Left ventricle myocardium inferior (tissue), 1 donor: ENCODE measurements at regions not wholly inside any gene's neighbourhood (a gene's known extent, or its start where the extent isn't known, plus 50 kb on each side); places are given as distances from the start of the nearest gene placed in this dataset.
"Not testable (repeated sequence)": the region's sequence is repeated elsewhere in the genome, so short reads cannot be mapped to it uniquely, and the experiment has no call there.

Source experiments
- DNase-seq: peaks from one replicate; pipeline ENCODE4 v3.0.0-alpha.2; 2020
- H3K27ac ChIP-seq: fragments of 200-600 bp; replicated peaks from 2 replicates; pipeline ENCODE4 v1.8.0; 2021
- H3K27me3 ChIP-seq: fragments of 200-600 bp; 2 replicates; pipeline ENCODE4 v1.8.0; 2021; ENCODE audit warnings: low read depth
- H3K36me3 ChIP-seq: fragments of 200-600 bp; 2 replicates; pipeline ENCODE4 v1.8.0; 2021
- H3K4me1 ChIP-seq: fragments of 200-600 bp; 2 replicates; pipeline ENCODE4 v1.8.0; 2021
- H3K4me3 ChIP-seq: fragments of 200-600 bp; 2 replicates; pipeline ENCODE4 v1.8.0; 2021; ENCODE audit warnings: mild to moderate bottlenecking, moderate library complexity
- H3K9me3 ChIP-seq: fragments of 200-600 bp; replicated peaks from 2 replicates; pipeline ENCODE4 v1.8.0; 2021
- CTCF ChIP-seq: fragments of 200-600 bp; IDR thresholded peaks from 2 replicates; pipeline ENCODE4 v1.8.0; 2021; ENCODE audit warnings: antibody characterized with exemption, mild to moderate bottlenecking, borderline replicate concordance
- intact Hi-C: fragments of 100-400 bp; cut with micrococcal nuclease; formaldehyde crosslinking; loops from one replicate; pipeline ENCODE4 v1.11.0; 2022
- donor health status: DM: no; HTN: yes; CAD: no; lungs with severe emphysema.

- TF ChIP-seq CTCF, result no peak
- H3K4me3 ChIP-seq, result no peak overlapping the region
- peaks cover 1% of the 10 kb centered on the region for H3K9me3 ChIP-seq
- H3K27ac ChIP-seq, result no peak overlapping the region
- H3K4me1 ChIP-seq, result no peaks in the 10 kb centered on the region
- H3K36me3 ChIP-seq, result no peaks in the 10 kb centered on the region
- intact Hi-C loops, result no loop called here
- H3K27me3 ChIP-seq, result no peaks in the 10 kb centered on the region
- DNase-seq, result no peak
Measured at GRCh38 chr1:199590708-199591107, 436.8 kb upstream of the NR5A2 start.

- Histone ChIP-seq H3K9me3 (peaks cover 9% of the 10 kb centered on the region), H3K27ac (no peak overlapping the region), H3K4me3 (no peak overlapping the region), H3K36me3 (no peaks in the 10 kb centered on the region), H3K27me3 (no peaks in the 10 kb centered on the region), H3K4me1 (no peaks in the 10 kb centered on the region)
- no peak for TF ChIP-seq CTCF
- DNase-seq, result no peak
- intact Hi-C loops, result no loop called here
Measured at GRCh38 chr1:199591468-199591867, 436.0 kb upstream of the NR5A2 start.

- Histone ChIP-seq H3K27me3 (no peaks in the 10 kb centered on the region), H3K27ac (no peak overlapping the region), H3K4me3 (no peak overlapping the region), H3K4me1 (no peaks in the 10 kb centered on the region), H3K36me3 (no peaks in the 10 kb centered on the region), H3K9me3 (peaks cover 20% of the 10 kb centered on the region)
- intact Hi-C loops, result no loop called here
- TF ChIP-seq CTCF, result no peak
- DNase-seq, result no peak
Measured at GRCh38 chr1:199593475-199593874, 434.0 kb upstream of the NR5A2 start.

- H3K27me3 ChIP-seq, H3K36me3 ChIP-seq, intact Hi-C loops, H3K4me3 ChIP-seq, DNase-seq, H3K4me1 ChIP-seq, H3K27ac ChIP-seq: not testable (repeated sequence)
- H3K9me3 ChIP-seq, result peaks cover 20% of the 10 kb centered on the region
Measured at GRCh38 chr1:199596448-199596847, 431.1 kb upstream of the NR5A2 start.

GRCh38 chr1:199597152-199597551, 430.4 kb upstream of the NR5A2 start:
- intact Hi-C loops, result no loop called here
- no peak overlapping the region for H3K27ac ChIP-seq

GRCh38 chr1:199608414-199608813, 419.1 kb upstream of the NR5A2 start:
- Histone ChIP-seq H3K9me3 (peaks cover 36% of the 10 kb centered on the region), H3K4me1 (no peaks in the 10 kb centered on the region), H3K36me3 (no peaks in the 10 kb centered on the region), H3K27me3 (no peaks in the 10 kb centered on the region), H3K27ac (no peak overlapping the region), H3K4me3 (no peak overlapping the region)
- intact Hi-C loops, result no loop called here
- no peak for DNase-seq
- TF ChIP-seq CTCF, result no peak

More at GRCh38 chr1:199597152-199597551, 430.4 kb upstream of the NR5A2 start:
- no peak for DNase-seq
- peaks cover 26% of the 10 kb centered on the region for H3K9me3 ChIP-seq
- H3K4me1 ChIP-seq, result no peaks in the 10 kb centered on the region
- no peaks in the 10 kb centered on the region for H3K36me3 ChIP-seq
- TF ChIP-seq CTCF, result no peak
- H3K27me3 ChIP-seq, result no peaks in the 10 kb centered on the region
- H3K4me3 ChIP-seq, result no peak overlapping the region
